DND-41 (cell line): ENCODE measurements at regions not wholly inside any gene's neighbourhood (a gene's known extent, or its start where the extent isn't known, plus 50 kb on each side); places are given as distances from the start of the nearest gene placed in this dataset.

Experiments
- ATAC-seq: fragments of 200-7000 bp; cut with Tn5 transposase; 3 replicates; pipeline ENCODE4 v1.9.1; 2021; ENCODE audit warnings: low read depth; ENCODE audit not compliant: insufficient read depth
- DNase-seq: peaks from one replicate; pipeline ENCODE4 v3.0.0-alpha.2; 2020
- H2AFZ ChIP-seq: 2 replicates; pipeline ENCODE4 v1.6.0; 2012; ENCODE audit warnings: low read depth, low read length
- H3K27ac ChIP-seq: 2 replicates; pipeline ENCODE4 v1.5.1; 2012; ENCODE audit warnings: low read length, inconsistent platforms
- H3K27me3 ChIP-seq: fragments of 200-600 bp; sonication (generic); 2 replicates; pipeline ENCODE4 v1.6.0; 2012; ENCODE audit warnings: low read length, mild to moderate bottlenecking, inconsistent platforms; ENCODE audit not compliant: insufficient read depth, poor library complexity
- H3K36me3 ChIP-seq: 2 replicates; pipeline ENCODE4 v1.5.1; 2012; ENCODE audit warnings: low read length, inconsistent platforms; ENCODE audit not compliant: insufficient read depth
- H3K4me1 ChIP-seq: 2 replicates; pipeline ENCODE4 v1.5.1; 2012; ENCODE audit warnings: mild to moderate bottlenecking, low read length; ENCODE audit not compliant: insufficient read depth
- H3K4me2 ChIP-seq: 2 replicates; pipeline ENCODE4 v1.6.0; 2012; ENCODE audit warnings: mild to moderate bottlenecking, moderate library complexity, low read length, inconsistent platforms; ENCODE audit not compliant: insufficient read depth
- H3K4me3 ChIP-seq, 2 experiments: fragments of 200-600 bp in 1 of 2; shearing (Covaris generic) in 1 of 2; 2 replicates each; pipeline ENCODE4 v1.5.1; 2012 to 2016; ENCODE audit warnings: inconsistent platforms in 2 of 2, low read length in 2 of 2, mild to moderate bottlenecking in 2 of 2, low read depth in 1 of 2, moderate library complexity in 1 of 2
- H3K79me2 ChIP-seq: 2 replicates; pipeline ENCODE4 v1.6.0; 2012; ENCODE audit warnings: low read length, inconsistent platforms; ENCODE audit not compliant: insufficient read depth
- H3K9ac ChIP-seq: 2 replicates; pipeline ENCODE4 v1.6.0; 2012; ENCODE audit warnings: low read depth, mild to moderate bottlenecking, inconsistent platforms, low read length, moderate library complexity
- H3K9me3 ChIP-seq: 2 replicates; pipeline ENCODE4 v1.5.1; 2012; ENCODE audit warnings: low read length, moderate library complexity, mild to moderate bottlenecking, inconsistent platforms; ENCODE audit not compliant: insufficient read depth, severe bottlenecking
- H4K20me1 ChIP-seq: 2 replicates; pipeline ENCODE4 v1.6.0; 2012; ENCODE audit warnings: low read length; ENCODE audit not compliant: insufficient read depth
- EZH2 ChIP-seq: IDR thresholded peaks from 3 replicates; pipeline ENCODE4 v1.6.1; 2012; ENCODE audit warnings: borderline replicate concordance, low read depth, mild to moderate bottlenecking, moderate library complexity, low read length, inconsistent platforms; ENCODE audit not compliant: severe bottlenecking
- TF ChIP-seq, protein P1 (sequence below): IDR thresholded peaks from 2 replicates; pipeline ENCODE4 v1.5.1; 2012; ENCODE audit warnings: borderline replicate concordance, low read length, moderate library complexity, mild to moderate bottlenecking; ENCODE audit not compliant: poor library complexity, severe bottlenecking; ENCODE audit errors: extremely low read depth

GRCh38 chr9:87093777-87094176, 146.5 kb upstream of the GAS1 start:
- Histone ChIP-seq H3K4me1 (no peaks in the 10 kb centered on the region), H2AFZ (no peak overlapping the region), H3K27ac (no peak overlapping the region), H4K20me1 (no peaks in the 10 kb centered on the region), H3K36me3 (no peaks in the 10 kb centered on the region), H3K9me3 (no peaks in the 10 kb centered on the region), H3K4me2 (no peak overlapping the region), H3K4me3 (no peak overlapping the region), H3K79me2 (no peaks in the 10 kb centered on the region), H3K9ac (no peak overlapping the region), H3K27me3 (no peaks in the 10 kb centered on the region)
- TF ChIP-seq EZH2: no peak
- TF ChIP-seq, protein P1, sequence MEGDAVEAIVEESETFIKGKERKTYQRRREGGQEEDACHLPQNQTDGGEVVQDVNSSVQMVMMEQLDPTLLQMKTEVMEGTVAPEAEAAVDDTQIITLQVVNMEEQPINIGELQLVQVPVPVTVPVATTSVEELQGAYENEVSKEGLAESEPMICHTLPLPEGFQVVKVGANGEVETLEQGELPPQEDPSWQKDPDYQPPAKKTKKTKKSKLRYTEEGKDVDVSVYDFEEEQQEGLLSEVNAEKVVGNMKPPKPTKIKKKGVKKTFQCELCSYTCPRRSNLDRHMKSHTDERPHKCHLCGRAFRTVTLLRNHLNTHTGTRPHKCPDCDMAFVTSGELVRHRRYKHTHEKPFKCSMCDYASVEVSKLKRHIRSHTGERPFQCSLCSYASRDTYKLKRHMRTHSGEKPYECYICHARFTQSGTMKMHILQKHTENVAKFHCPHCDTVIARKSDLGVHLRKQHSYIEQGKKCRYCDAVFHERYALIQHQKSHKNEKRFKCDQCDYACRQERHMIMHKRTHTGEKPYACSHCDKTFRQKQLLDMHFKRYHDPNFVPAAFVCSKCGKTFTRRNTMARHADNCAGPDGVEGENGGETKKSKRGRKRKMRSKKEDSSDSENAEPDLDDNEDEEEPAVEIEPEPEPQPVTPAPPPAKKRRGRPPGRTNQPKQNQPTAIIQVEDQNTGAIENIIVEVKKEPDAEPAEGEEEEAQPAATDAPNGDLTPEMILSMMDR: no peak
- DNase-seq (no peak), ATAC-seq (no peak)

GRCh38 chr9:87095951-87096350, 148.6 kb upstream of the GAS1 start:
- no peaks in the 10 kb centered on the region for H4K20me1 ChIP-seq
- no peaks in the 10 kb centered on the region for H3K4me1 ChIP-seq
- ATAC-seq: no peak
- H3K4me2 ChIP-seq: no peak overlapping the region
- H3K9ac ChIP-seq: no peak overlapping the region
- DNase-seq: no peak
- H3K79me2 ChIP-seq: no peaks in the 10 kb centered on the region
- no peak overlapping the region for H3K27ac ChIP-seq
- no peaks in the 10 kb centered on the region for H3K9me3 ChIP-seq
- H2AFZ ChIP-seq: no peak overlapping the region
- no peaks in the 10 kb centered on the region for H3K27me3 ChIP-seq
- TF ChIP-seq EZH2: no peak
- TF ChIP-seq, protein P1: no peak
- no peaks in the 10 kb centered on the region for H3K36me3 ChIP-seq
- H3K4me3 ChIP-seq: no peak overlapping the region

DNA sequence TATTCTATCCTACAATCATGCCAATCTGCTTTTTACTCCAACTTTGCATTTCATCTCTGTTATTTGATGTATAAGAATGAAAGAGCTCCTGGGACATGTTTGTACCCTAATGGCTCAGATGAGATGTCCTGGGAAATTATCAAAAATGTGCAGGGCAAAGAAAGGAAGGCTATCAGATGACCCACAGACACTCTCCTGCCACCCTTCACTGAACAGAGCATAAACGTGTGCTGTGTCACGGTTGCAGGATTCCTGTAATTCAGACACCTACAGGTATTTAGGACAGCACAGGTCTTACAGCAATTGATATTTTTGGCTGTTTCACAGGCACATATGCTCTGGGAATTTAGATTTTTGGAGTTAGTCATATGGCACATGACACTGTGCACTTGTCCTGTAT, 149.2 kb upstream of the GAS1 start:
- no peaks in the 10 kb centered on the region for H3K79me2 ChIP-seq
- H3K4me3 ChIP-seq: no peak overlapping the region
- no peak overlapping the region for H2AFZ ChIP-seq
- no peak overlapping the region for H3K27ac ChIP-seq
- TF ChIP-seq EZH2: no peak
- TF ChIP-seq, protein P1: no peak
- H3K4me1 ChIP-seq: no peaks in the 10 kb centered on the region
- no peak overlapping the region for H3K9ac ChIP-seq
- no peak for DNase-seq
- ATAC-seq: no peak
- H3K27me3 ChIP-seq: no peaks in the 10 kb centered on the region
- H3K9me3 ChIP-seq: no peaks in the 10 kb centered on the region
- no peak overlapping the region for H3K4me2 ChIP-seq
- no peaks in the 10 kb centered on the region for H3K36me3 ChIP-seq
- H4K20me1 ChIP-seq: no peaks in the 10 kb centered on the region

DNA sequence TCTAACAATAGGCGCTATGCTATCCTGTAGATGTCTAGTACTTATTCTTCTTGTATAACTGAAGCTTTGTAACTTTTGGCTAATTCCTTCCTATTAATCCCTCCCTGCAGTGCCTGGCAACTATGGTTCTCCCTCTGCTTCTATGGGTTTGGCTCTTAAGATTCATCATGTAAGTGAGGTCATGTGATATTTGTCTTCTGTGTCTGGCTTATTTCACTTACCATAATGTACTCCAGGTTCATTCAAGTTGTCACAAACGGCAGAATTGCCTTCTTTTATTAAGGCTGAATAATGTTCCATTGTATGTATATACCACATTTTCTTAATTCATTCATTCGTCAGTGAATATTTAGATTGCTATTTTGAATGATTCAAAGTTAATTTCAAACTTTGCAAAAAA, 149.9 kb upstream of the GAS1 start:
- no peaks in the 10 kb centered on the region for H3K36me3 ChIP-seq
- no peaks in the 10 kb centered on the region for H3K4me1 ChIP-seq
- no peaks in the 10 kb centered on the region for H3K9me3 ChIP-seq
- no peaks in the 10 kb centered on the region for H4K20me1 ChIP-seq
- H3K4me2 ChIP-seq: no peak overlapping the region
- DNase-seq (no peak), ATAC-seq (no peak)
- no peak overlapping the region for H3K9ac ChIP-seq
- TF ChIP-seq EZH2: no peak
- TF ChIP-seq, protein P1: no peak
- no peak overlapping the region for H2AFZ ChIP-seq
- H3K4me3 ChIP-seq: no peak overlapping the region
- no peaks in the 10 kb centered on the region for H3K79me2 ChIP-seq
- H3K27ac ChIP-seq: no peak overlapping the region
- no peaks in the 10 kb centered on the region for H3K27me3 ChIP-seq
